HT-29 (cell line): ENCODE measurements at regions not wholly inside any gene's neighbourhood (a gene's known extent, or its start where the extent isn't known, plus 50 kb on each side); places are given as distances from the start of the nearest gene placed in this dataset.
"Not testable (repeated sequence)": the region's sequence is repeated elsewhere in the genome, so short reads cannot be mapped to it uniquely, and the experiment has no call there.

Source experiments
- DNase-seq: peaks from one replicate; pipeline ENCODE4 v3.0.0-alpha.2; 2015; ENCODE audit warnings: low spot score

- DNase-seq, result peak; percentile 56
Observed at GRCh38 chr5:96483878-96484277, 50.8 kb upstream of the PCSK1 start.

- DNase-seq, result no peak
Observed at GRCh38 chr5:96487859-96488258, 54.8 kb upstream of the PCSK1 start.

GRCh38 chr5:96489532-96489931 lies 56.5 kb upstream of the PCSK1 start:
- no peak for DNase-seq

GRCh38 chr5:96492459-96493047 lies 59.5 kb upstream of the PCSK1 start:
- no peak for DNase-seq

- no peak for DNase-seq
Observed at GRCh38 chr5:96493219-96493790, 60.3 kb upstream of the PCSK1 start.

- not testable (repeated sequence) for DNase-seq
Observed at GRCh38 chr5:96495412-96495811, 62.4 kb upstream of the PCSK1 start.

GRCh38 chr5:96497027-96497426 lies 64.0 kb upstream of the PCSK1 start:
- DNase-seq, result not testable (repeated sequence)

- no peak for DNase-seq
Observed at GRCh38 chr5:96499753-96500345, 66.8 kb upstream of the PCSK1 start.

- DNase-seq, result no peak
Observed at GRCh38 chr5:96501991-96502646, 69.1 kb upstream of the PCSK1 start.

GRCh38 chr5:96503501-96504236 lies 70.6 kb upstream of the PCSK1 start:
- DNase-seq, result no peak

- no peak for DNase-seq
Observed at GRCh38 chr5:96506376-96506775, 73.3 kb upstream of the PCSK1 start.

GRCh38 chr5:96506866-96507527 lies 73.9 kb upstream of the PCSK1 start:
- DNase-seq, result no peak

- no peak for DNase-seq
Observed at GRCh38 chr5:96509316-96509715, 76.3 kb upstream of the PCSK1 start.

- DNase-seq, result no peak
Observed at GRCh38 chr5:96509721-96510350, 76.8 kb upstream of the PCSK1 start.

- no peak for DNase-seq
Observed at GRCh38 chr5:96516631-96517071, 83.6 kb upstream of the PCSK1 start.

- no peak for DNase-seq
Observed at GRCh38 chr5:96517295-96517694, 84.2 kb upstream of the PCSK1 start.

GRCh38 chr5:96520345-96520744 lies 87.3 kb upstream of the PCSK1 start:
- no peak for DNase-seq

GRCh38 chr5:96522635-96523355 lies 89.7 kb upstream of the PCSK1 start:
- no peak for DNase-seq

- DNase-seq, result no peak
Observed at GRCh38 chr5:96527768-96528661, 95.0 kb upstream of the PCSK1 start.
